ENCODE measurements at regions not wholly inside any gene's neighbourhood (a gene's known extent, or its start where the extent isn't known, plus 50 kb on each side); places are given as distances from the start of the nearest gene placed in this dataset.

GRCh38 chr3:18247776-18248310 lies 177.3 kb downstream of the SATB1 start:
- DNase-seq (ENCODE audit: extremely low read depth, low read depth): no peak
- no peak for TF ChIP-seq CTCF (IDR thresholded peaks at IDR 0.05; ENCODE audit: low read depth, low read length, missing control alignments)
- H3K4me3 ChIP-seq (replicated peaks; ENCODE audit: low read depth, low read length): no peak overlapping the region

DNA sequence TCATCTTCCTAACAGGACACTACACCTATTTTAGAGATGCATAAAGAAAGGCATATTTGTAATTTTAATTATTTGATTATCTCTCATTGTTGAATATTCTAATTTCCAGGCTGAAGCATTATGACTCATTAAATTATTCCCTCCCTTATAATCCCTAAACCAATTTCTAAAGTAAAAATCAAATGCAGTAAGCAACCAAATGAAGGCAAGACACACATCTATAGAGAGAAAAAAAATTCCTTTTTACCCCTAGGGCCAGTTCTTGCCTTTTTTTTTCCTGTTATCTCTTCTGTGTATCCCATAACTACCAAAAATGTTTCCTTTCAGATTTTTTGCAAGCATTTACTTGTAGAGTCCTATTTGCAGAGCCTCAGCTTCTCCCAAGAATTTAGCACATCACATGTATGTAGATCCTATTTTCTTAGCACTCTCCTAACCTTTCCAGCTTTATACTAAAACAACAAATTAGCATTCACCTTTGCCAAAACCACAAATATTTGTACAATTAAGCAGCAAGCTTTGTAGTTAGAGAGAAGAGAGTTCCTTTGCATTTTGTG lies 177.9 kb downstream of the SATB1 start:
- DNase-seq (ENCODE audit: extremely low read depth, low read depth): no peak
- H3K4me3 ChIP-seq (replicated peaks; ENCODE audit: low read depth, low read length): no peak overlapping the region
- TF ChIP-seq CTCF (IDR thresholded peaks at IDR 0.05; ENCODE audit: low read depth, low read length, missing control alignments): no peak

DNA sequence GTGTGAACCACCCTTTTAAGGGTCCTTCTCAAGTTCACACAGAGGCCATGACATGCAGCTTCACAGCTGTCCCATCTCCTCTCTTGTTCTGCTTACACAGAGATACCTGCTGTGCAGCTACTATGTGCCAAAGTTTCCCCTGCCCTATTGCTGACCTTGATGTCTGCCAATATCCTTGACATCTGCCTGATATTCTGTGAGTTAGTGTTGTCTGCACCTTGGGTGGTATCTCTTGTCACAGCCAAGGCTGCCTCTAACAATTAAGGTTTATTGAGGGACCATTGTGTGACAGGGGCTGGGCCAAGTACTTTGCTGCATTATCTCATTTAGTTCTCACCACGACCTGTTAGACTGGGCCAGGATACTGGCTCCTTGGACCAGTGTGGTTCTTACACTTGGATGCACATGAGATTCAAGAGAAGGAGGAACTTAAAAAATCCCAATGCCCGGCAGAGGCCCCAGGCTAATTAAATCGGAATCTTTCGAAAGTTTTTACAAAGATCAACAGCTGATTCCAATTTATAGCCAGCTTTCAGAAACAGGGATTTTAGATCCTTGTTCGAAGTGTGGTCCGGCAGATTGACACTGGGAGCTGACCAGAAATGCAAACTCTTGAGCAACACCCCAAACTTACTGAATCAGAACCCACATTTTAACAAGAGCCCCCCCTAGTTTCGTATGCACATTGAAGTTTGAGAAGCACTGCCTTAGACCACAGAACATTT lies 178.6 kb downstream of the SATB1 start:
- H3K4me3 ChIP-seq (replicated peaks; ENCODE audit: low read depth, low read length): no peak overlapping the region
- no peak for TF ChIP-seq CTCF (IDR thresholded peaks at IDR 0.05; ENCODE audit: low read depth, low read length, missing control alignments)
- no peak for DNase-seq (ENCODE audit: extremely low read depth, low read depth)

- no peak overlapping the region for H3K4me3 ChIP-seq (replicated peaks; ENCODE audit: low read depth, low read length)
- no peak for DNase-seq (ENCODE audit: extremely low read depth, low read depth)
- TF ChIP-seq CTCF (IDR thresholded peaks at IDR 0.05; ENCODE audit: low read depth, low read length, missing control alignments): no peak
Observed at GRCh38 chr3:18245721-18246120, 179.4 kb downstream of the SATB1 start.

GRCh38 chr3:18241837-18242236 lies 183.3 kb downstream of the SATB1 start:
- no peak for DNase-seq (ENCODE audit: extremely low read depth, low read depth)
- TF ChIP-seq CTCF (IDR thresholded peaks at IDR 0.05; ENCODE audit: low read depth, low read length, missing control alignments): no peak

GRCh38 chr3:18239674-18240073 lies 185.5 kb downstream of the SATB1 start:
- no peak overlapping the region for H3K4me3 ChIP-seq (replicated peaks; ENCODE audit: low read depth, low read length)
- no peak for TF ChIP-seq CTCF (IDR thresholded peaks at IDR 0.05; ENCODE audit: low read depth, low read length, missing control alignments)
- DNase-seq (ENCODE audit: extremely low read depth, low read depth): no peak

More at GRCh38 chr3:18241837-18242236, 183.3 kb downstream of the SATB1 start:
- H3K4me3 ChIP-seq (replicated peaks; ENCODE audit: low read depth, low read length): no peak overlapping the region
